ENCODE measurements at regions not wholly inside any gene's neighbourhood (a gene's known extent, or its start where the extent isn't known, plus 50 kb on each side); places are given as distances from the start of the nearest gene placed in this dataset.

DNA sequence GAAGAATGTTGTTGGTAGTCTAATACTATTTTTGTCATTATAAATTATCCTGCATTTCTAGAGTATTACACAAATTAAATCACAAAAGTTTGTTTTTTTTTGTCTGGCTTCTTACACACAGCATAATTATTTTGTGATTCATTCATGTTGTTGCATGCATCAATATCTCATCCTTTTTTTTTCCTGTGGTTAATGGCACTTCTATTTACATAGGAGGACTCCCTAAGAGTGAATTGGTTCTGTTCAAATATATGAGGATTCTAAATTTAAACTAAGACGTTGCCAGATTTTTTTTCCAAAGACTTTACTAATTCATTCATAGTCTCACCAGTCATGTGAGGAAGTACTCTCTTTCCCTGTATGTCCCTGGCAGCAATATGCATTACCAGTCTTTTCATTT is 303.3 kb downstream of the GPR37 start:
- no peak overlapping the region for H2AFZ ChIP-seq (replicated peaks)
- H3K36me3 ChIP-seq: no peaks in the 10 kb centered on the region
- no peaks in the 10 kb centered on the region for H4K20me1 ChIP-seq (ENCODE audit: low read depth)
- H3K4me1 ChIP-seq: no peaks in the 10 kb centered on the region
- H3K4me3 ChIP-seq: no peak overlapping the region
- no peaks in the 10 kb centered on the region for H3K36me3 Mint-ChIP-seq
- H3F3A ChIP-seq (ENCODE audit: low read depth): no peaks in the 10 kb centered on the region
- no peaks in the 10 kb centered on the region for H3K79me2 ChIP-seq (ENCODE audit: low read depth)
- H3K27ac ChIP-seq: no peak overlapping the region
- DNase-seq (ENCODE audit: low spot score): no peak
- H3K4me1 Mint-ChIP-seq: no peaks in the 10 kb centered on the region
- H3K27me3 ChIP-seq: no peaks in the 10 kb centered on the region
- H3K4me3 Mint-ChIP-seq: no peak overlapping the region
- no peak overlapping the region for H3K9ac ChIP-seq
- H3K9me3 Mint-ChIP-seq: no peaks in the 10 kb centered on the region
- H3K4me2 ChIP-seq: no peak overlapping the region
- TF ChIP-seq EZH2 (IDR thresholded peaks at IDR 0.05): no peak
- TF ChIP-seq EZH2phosphoT487 (IDR thresholded peaks at IDR 0.05): no peak
- TF ChIP-seq CTCF (IDR thresholded peaks at IDR 0.05): no peak
- H3K27me3 Mint-ChIP-seq (ENCODE audit: insufficient read depth, low read depth): no peaks in the 10 kb centered on the region
- no peak overlapping the region for H3K27ac Mint-ChIP-seq
- H3K9me3 ChIP-seq (ENCODE audit: low read depth): no peaks in the 10 kb centered on the region

GRCh38 chr7:124460555-124460954 is 305.0 kb downstream of the GPR37 start:
- H3K27ac ChIP-seq: no peak overlapping the region
- no peak overlapping the region for H3K4me3 ChIP-seq
- no peak overlapping the region for H2AFZ ChIP-seq (replicated peaks)
- H3K4me1 ChIP-seq: no peaks in the 10 kb centered on the region
- H3K9me3 Mint-ChIP-seq: no peaks in the 10 kb centered on the region
- H3K4me3 Mint-ChIP-seq: no peak overlapping the region
- no peaks in the 10 kb centered on the region for H3K36me3 ChIP-seq
- no peaks in the 10 kb centered on the region for H3K79me2 ChIP-seq (ENCODE audit: low read depth)
- no peak overlapping the region for H3K4me2 ChIP-seq
- H3K9ac ChIP-seq: no peak overlapping the region
- H3K4me1 Mint-ChIP-seq: no peaks in the 10 kb centered on the region
- H3K27me3 Mint-ChIP-seq (ENCODE audit: insufficient read depth, low read depth): no peaks in the 10 kb centered on the region
- no peaks in the 10 kb centered on the region for H4K20me1 ChIP-seq (ENCODE audit: low read depth)
- H3F3A ChIP-seq (ENCODE audit: low read depth): no peaks in the 10 kb centered on the region
- no peaks in the 10 kb centered on the region for H3K36me3 Mint-ChIP-seq
- DNase-seq (ENCODE audit: low spot score): no peak
- TF ChIP-seq CTCF (IDR thresholded peaks at IDR 0.05): no peak
- TF ChIP-seq EZH2phosphoT487 (IDR thresholded peaks at IDR 0.05): no peak
- no peak for TF ChIP-seq EZH2 (IDR thresholded peaks at IDR 0.05)
- H3K27me3 ChIP-seq: no peaks in the 10 kb centered on the region
- no peak overlapping the region for H3K27ac Mint-ChIP-seq
- no peaks in the 10 kb centered on the region for H3K9me3 ChIP-seq (ENCODE audit: low read depth)

DNA sequence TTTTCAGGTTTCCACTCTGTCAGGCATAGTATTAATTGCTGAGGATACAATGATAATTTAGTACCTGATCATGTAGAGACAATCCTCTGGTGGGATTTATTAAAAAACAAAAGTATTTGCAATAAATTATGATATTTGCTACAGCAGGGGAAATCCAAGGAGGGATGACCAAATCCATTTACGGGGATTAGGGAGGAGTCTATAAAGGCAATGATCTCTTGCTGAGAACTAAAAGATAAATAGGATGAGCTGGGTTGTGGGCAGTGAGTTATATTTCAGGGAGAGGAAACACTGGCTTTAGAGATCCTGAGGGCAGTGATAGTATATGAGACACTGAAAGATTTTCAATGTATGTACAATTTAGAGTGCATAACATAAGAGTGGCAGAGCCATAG is 305.5 kb downstream of the GPR37 start:
- Histone ChIP-seq H3K79me2 (ENCODE audit: low read depth) (no peaks in the 10 kb centered on the region), H3K9me3 (ENCODE audit: low read depth) (no peaks in the 10 kb centered on the region), H3K9ac (no peak overlapping the region), H4K20me1 (ENCODE audit: low read depth) (no peaks in the 10 kb centered on the region), H3K27me3 (no peaks in the 10 kb centered on the region), H3K4me1 (no peaks in the 10 kb centered on the region), H3K4me2 (no peak overlapping the region), H3F3A (ENCODE audit: low read depth) (no peaks in the 10 kb centered on the region), H3K36me3 (no peaks in the 10 kb centered on the region), H3K4me3 (no peak overlapping the region), H2AFZ (replicated peaks) (no peak overlapping the region), H3K27ac (no peak overlapping the region)
- Mint-ChIP-seq H3K4me3 (no peak overlapping the region), H3K36me3 (no peaks in the 10 kb centered on the region), H3K9me3 (no peaks in the 10 kb centered on the region), H3K27me3 (ENCODE audit: insufficient read depth, low read depth) (no peaks in the 10 kb centered on the region), H3K4me1 (no peaks in the 10 kb centered on the region), H3K27ac (no peak overlapping the region)
- DNase-seq (ENCODE audit: low spot score): no peak
- TF ChIP-seq EZH2 (IDR thresholded peaks at IDR 0.05) (no peak), EZH2phosphoT487 (IDR thresholded peaks at IDR 0.05) (no peak), CTCF (IDR thresholded peaks at IDR 0.05) (no peak)
